Heart left ventricle (tissue), 16 donors: ENCODE measurements at regions not wholly inside any gene's neighbourhood (a gene's known extent, or its start where the extent isn't known, plus 50 kb on each side); places are given as distances from the start of the nearest gene placed in this dataset.

Experiments used
- ATAC-seq, 4 donors: fragments of 200-7000 bp; cut with Tn5 transposase; one replicate each; pipeline ENCODE4 v1.9.1; 2020 to 2022; ENCODE audit warnings: moderate library complexity in 4 of 4, mild to moderate bottlenecking in 3 of 4, moderate number of reproducible peaks in 1 of 4
- DNase-seq, 5 donors: peaks; one replicate each; pipeline ENCODE4 v3.0.0-alpha.2; 2020
- H3K27ac ChIP-seq, 12 donors: fragments of 200-600 bp; sonication (generic) in 4 of 12; one replicate each; pipeline versions ENCODE4 v1.5.0 to v1.8.0; 2016 to 2022; ENCODE audit warnings: mild to moderate bottlenecking in 2 of 12
- H3K27me3 ChIP-seq, 9 donors: fragments of 200-600 bp; sonication (generic) in 2 of 9; one replicate each; pipeline versions ENCODE4 v1.5.1 to v1.8.0; 2016 to 2022; ENCODE audit warnings: mild to moderate bottlenecking in 3 of 9
- H3K36me3 ChIP-seq, 9 donors: fragments of 200-600 bp; sonication (generic) in 2 of 9; one replicate each; pipeline versions ENCODE4 v1.5.0 to v1.8.0; 2018 to 2022; ENCODE audit warnings: mild to moderate bottlenecking in 2 of 9
- H3K4me1 ChIP-seq, 12 donors: fragments of 200-600 bp; sonication (generic) in 4 of 12; one replicate each; pipeline versions ENCODE4 v1.5.0 to v1.8.0; 2016 to 2022; ENCODE audit warnings: mild to moderate bottlenecking in 3 of 12
- H3K4me3 ChIP-seq, 12 donors: fragments of 200-600 bp; sonication (generic) in 4 of 12; one replicate each; pipeline versions ENCODE4 v1.5.0 to v1.8.0; 2017 to 2022; ENCODE audit warnings: mild to moderate bottlenecking in 9 of 12, moderate library complexity in 4 of 12
- H3K9me3 ChIP-seq, 12 donors: fragments of 200-600 bp; sonication (generic) in 4 of 12; one replicate each; pipeline versions ENCODE4 v1.5.0 to v1.8.0; 2016 to 2022; ENCODE audit warnings: mild to moderate bottlenecking in 1 of 12
- CTCF ChIP-seq, 12 donors: fragments of 200-600 bp; sonication (generic) in 4 of 12; IDR thresholded peaks; one replicate each; pipeline versions ENCODE4 v1.5.0 to v1.8.0; 2018 to 2022; ENCODE audit warnings: antibody characterized with exemption in 12 of 12, mild to moderate bottlenecking in 5 of 12
- POLR2A ChIP-seq, 2 donors: fragments of 450-650 bp; IDR thresholded peaks; one replicate each; pipeline ENCODE4 v1.6.1; 2017; ENCODE audit warnings: antibody characterized with exemption in 2 of 2, mild to moderate bottlenecking in 2 of 2, moderate library complexity in 2 of 2
- WGBS, 4 donors: extraction: QIAGEN DNeasy Blood & Tissue Kit in 2 of 4; methylation state at CpG; one replicate each; pipeline versions ENCODE4 v1.1.5 to v1.1.7; 2013 to 2018; 5-methylcytosine and 5-hydroxymethylcytosine counted together
- intact Hi-C, 10 donors: fragments of 100-400 bp; cut with DNase I; formaldehyde crosslinking; loops; one replicate each; pipeline versions ENCODE4 v1.11.1 to v1.14.2; 2022
- donor health status: ischemic (EF 13 %, LVEDD 7.1; RV severe dilation, severe dysfunction).
- donor health status: healthy with polysubstance abuse.
- donor health status: DM: no; HTN: yes; CAD: no.
- donor health status: DM: no; HTN: no; CAD: no.
- donor health status: ischemic (EF 25% LVEDD 6.9; RV normal size, moderate dysfunction).
- donor health status: ischemic (EF 25% LVEDD 5.7; RV mildly dilated, moderate dysfunction).
- donor health status: healthy.
- donor health status: DM: yes; HTN: yes; CAD: no.
- donor health status: ischemic (EF 35%, LVEDD 5.7; RV mildly dilated, moderate dysfunction).
- donor health status: nonischemic (EF 11% LVEDD 7.7; RV severe dilation, severe dysfunction).
- donor health status: DM: yes; HTN: yes; CAD: no.
- donor health status: PGD.
- donor health status: ischemic (EF 29% LVEDD 5.4; RV normal size, mild dysfunction).
- donor health status: nonischemic (EF 23%, LVEDD 6.1; RV moderate dilation, normal function).

GRCh38 chr11:29783506-29783905 is 233.3 kb downstream of the KCNA4 start:
- no peak for TF ChIP-seq POLR2A (IDR thresholded peaks at IDR 0.05)
- TF ChIP-seq CTCF (IDR thresholded peaks at IDR 0.05), result no peak
- Histone ChIP-seq H3K27me3 (no peaks in the 10 kb centered on the region), H3K9me3 (no peaks in the 10 kb centered on the region), H3K4me3 (no peak overlapping the region), H3K27ac (no peak overlapping the region), H3K4me1 (peaks cover 0 to 35% (median 0%) of the 10 kb centered on the region in 12 donors), H3K36me3 (no peaks in the 10 kb centered on the region)
- intact Hi-C loops, result loop anchor here in 2 of 10 donors (10.0 kb wide), 2 partner anchors 201 to 231 kb away; partner anchors contain the start of gene KCNA4 (in 1 of the 2)
- ATAC-seq (no peak), DNase-seq (no peak)
- WGBS, 4 donors, result 25 to 38% (median 27%) methylated on average over 1 of the region's 1 CpG

- ATAC-seq (no peak), DNase-seq (peak in 1 of 5 donors; percentile 26)
- intact Hi-C loops, result loop anchor here in 2 of 10 donors (10.0 kb wide), 2 partner anchors 202 to 232 kb away; partner anchors contain the start of gene KCNA4 (in 1 of the 2)
- no peak overlapping the region for H3K27ac ChIP-seq
- WGBS, 4 donors, result 59 to 79% (median 65%) methylated on average over 1 of the region's 1 CpG
- no peaks in the 10 kb centered on the region for H3K9me3 ChIP-seq
- H3K4me1 ChIP-seq, result peaks cover 0 to 44% (median 0%) of the 10 kb centered on the region in 12 donors
- H3K27me3 ChIP-seq, result no peaks in the 10 kb centered on the region
- no peaks in the 10 kb centered on the region for H3K36me3 ChIP-seq
- TF ChIP-seq POLR2A (IDR thresholded peaks at IDR 0.05), result no peak
- no peak for TF ChIP-seq CTCF (IDR thresholded peaks at IDR 0.05)
- H3K4me3 ChIP-seq, result no peak overlapping the region
Measured at GRCh38 chr11:29782447-29782846, 234.4 kb downstream of the KCNA4 start.

GRCh38 chr11:29781268-29781667 is 235.6 kb downstream of the KCNA4 start:
- 31 to 44% (median 33%) methylated on average over 1 of the region's 1 CpG for WGBS, 4 donors
- no peaks in the 10 kb centered on the region for H3K9me3 ChIP-seq
- H3K27ac ChIP-seq, result peak overlapping the region in 11 of 12 donors; percentile 24 to 78 (median 68)

More at GRCh38 chr11:29781268-29781667, 235.6 kb downstream of the KCNA4 start:
- intact Hi-C loops, result loop anchor here in 2 of 10 donors (10.0 kb wide), 2 partner anchors 204 to 234 kb away; partner anchors contain the start of gene KCNA4 (in 1 of the 2)
- TF ChIP-seq POLR2A (IDR thresholded peaks at IDR 0.05) (no peak), CTCF (IDR thresholded peaks at IDR 0.05) (no peak)
- ATAC-seq (peak; percentile 85 to 94 (median 92)), DNase-seq (peak; percentile 39 to 78 (median 54))
- H3K4me1 ChIP-seq, result peaks cover 0 to 40% (median 0%) of the 10 kb centered on the region in 12 donors
- no peaks in the 10 kb centered on the region for H3K27me3 ChIP-seq
- H3K36me3 ChIP-seq, result no peaks in the 10 kb centered on the region
- H3K4me3 ChIP-seq, result peak overlapping the region in 3 of 12 donors; percentile 25 to 33 (median 32)
